ENCODE measurements at regions not wholly inside any gene's neighbourhood (a gene's known extent, or its start where the extent isn't known, plus 50 kb on each side); places are given as distances from the start of the nearest gene placed in this dataset.

- Histone ChIP-seq H3K4me1 (ENCODE audit: control insufficient read depth, insufficient read depth, low read length) (no peaks in the 10 kb centered on the region), H3K27me3 (ENCODE audit: control insufficient read depth, insufficient read depth) (no peaks in the 10 kb centered on the region), H3K27ac (ENCODE audit: low read length) (no peak overlapping the region), H3K9me3 (ENCODE audit: control insufficient read depth, low read length) (no peaks in the 10 kb centered on the region), H3K4me3 (ENCODE audit: low read length) (no peak overlapping the region)
- ATAC-seq: no peak
- intact Hi-C loops (cut with DNase I): no loop called here
- WGBS: 58% methylated on average over 6 of the region's 6 CpGs
- DNase-seq: no peak
Measured at GRCh38 chr11:80873310-80873999, 1432.6 kb upstream of the TENM4 start.

DNA sequence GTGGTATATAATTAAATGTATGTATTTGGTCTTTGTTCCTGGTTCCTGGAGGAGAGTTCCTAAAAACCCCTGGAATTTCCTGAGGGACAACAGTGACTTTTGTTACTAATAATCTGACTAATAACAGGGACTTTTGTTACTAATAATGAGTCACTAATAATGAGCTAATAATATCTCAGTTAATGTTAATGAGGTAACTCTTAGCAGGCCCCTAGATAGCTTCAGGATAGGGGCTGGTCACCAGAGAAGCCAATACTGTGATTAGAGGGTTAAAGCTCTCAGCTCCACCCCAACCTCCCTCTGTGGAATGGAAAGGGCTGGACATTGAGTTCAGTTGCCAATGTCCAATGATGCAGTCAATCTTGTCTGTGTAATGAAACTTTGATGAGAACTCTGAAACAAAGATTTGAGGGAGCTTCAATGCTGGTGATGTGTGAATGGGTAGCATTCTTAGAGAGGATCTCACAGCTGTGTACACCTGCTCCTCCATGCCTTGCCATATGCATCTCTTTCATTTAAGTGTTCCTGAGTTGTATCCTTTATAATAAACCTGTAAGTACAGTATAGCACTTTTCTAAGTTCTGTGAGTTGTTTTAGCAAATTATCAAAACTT is 1431.4 kb upstream of the TENM4 start:
- H3K27me3 ChIP-seq (ENCODE audit: control insufficient read depth, insufficient read depth): no peaks in the 10 kb centered on the region
- no peaks in the 10 kb centered on the region for H3K4me1 ChIP-seq (ENCODE audit: control insufficient read depth, insufficient read depth, low read length)
- ATAC-seq: no peak
- no peaks in the 10 kb centered on the region for H3K9me3 ChIP-seq (ENCODE audit: control insufficient read depth, low read length)
- no peak overlapping the region for H3K27ac ChIP-seq (ENCODE audit: low read length)
- H3K4me3 ChIP-seq (ENCODE audit: low read length): no peak overlapping the region
- intact Hi-C loops (cut with DNase I): no loop called here
- no peak for DNase-seq

GRCh38 chr11:80868831-80869230 is 1428.0 kb upstream of the TENM4 start:
- intact Hi-C loops (cut with DNase I): no loop called here
- 61% methylated on average over 1 of the region's 1 CpG for WGBS
- Histone ChIP-seq H3K9me3 (ENCODE audit: control insufficient read depth, low read length) (no peaks in the 10 kb centered on the region), H3K4me1 (ENCODE audit: control insufficient read depth, insufficient read depth, low read length) (no peaks in the 10 kb centered on the region), H3K4me3 (ENCODE audit: low read length) (no peak overlapping the region), H3K27me3 (ENCODE audit: control insufficient read depth, insufficient read depth) (no peaks in the 10 kb centered on the region), H3K27ac (ENCODE audit: low read length) (no peak overlapping the region)
- DNase-seq (no peak), ATAC-seq (no peak)

DNA sequence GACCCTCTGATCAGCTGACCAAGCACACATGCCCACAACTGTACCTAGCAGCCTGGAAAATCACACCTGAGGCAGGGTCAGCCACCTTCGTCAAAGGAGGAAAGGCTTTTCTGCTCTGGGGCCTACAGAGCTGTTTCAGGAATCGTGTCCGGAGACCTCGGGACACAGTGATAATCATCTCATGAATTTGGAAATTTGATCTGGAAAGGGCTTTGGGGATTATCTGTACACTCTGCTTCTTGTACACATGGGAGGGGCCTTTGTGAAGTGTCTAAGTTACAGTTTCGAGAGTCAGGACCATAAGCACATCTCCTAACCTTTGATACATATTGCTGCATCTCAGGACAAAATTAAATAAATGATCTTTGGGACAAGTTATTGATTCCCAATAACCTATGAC is 1421.2 kb upstream of the TENM4 start:
- 86% methylated on average over 5 of the region's 5 CpGs for WGBS

GRCh38 chr11:80861193-80861592 is 1420.4 kb upstream of the TENM4 start:
- intact Hi-C loops (cut with DNase I): no loop called here
- no peaks in the 10 kb centered on the region for H3K4me1 ChIP-seq (ENCODE audit: control insufficient read depth, insufficient read depth, low read length)
- no peak overlapping the region for H3K4me3 ChIP-seq (ENCODE audit: low read length)
- H3K27me3 ChIP-seq (ENCODE audit: control insufficient read depth, insufficient read depth): no peaks in the 10 kb centered on the region
- no peaks in the 10 kb centered on the region for H3K9me3 ChIP-seq (ENCODE audit: control insufficient read depth, low read length)
- DNase-seq (no peak), ATAC-seq (no peak)
- no peak overlapping the region for H3K27ac ChIP-seq (ENCODE audit: low read length)

More for the DNA sequence above, 1421.2 kb upstream of the TENM4 start:
- Histone ChIP-seq H3K4me1 (ENCODE audit: control insufficient read depth, insufficient read depth, low read length) (no peaks in the 10 kb centered on the region), H3K4me3 (ENCODE audit: low read length) (no peak overlapping the region), H3K27me3 (ENCODE audit: control insufficient read depth, insufficient read depth) (no peaks in the 10 kb centered on the region), H3K9me3 (ENCODE audit: control insufficient read depth, low read length) (no peaks in the 10 kb centered on the region), H3K27ac (ENCODE audit: low read length) (no peak overlapping the region)
- DNase-seq (no peak), ATAC-seq (no peak)
- intact Hi-C loops (cut with DNase I): no loop called here

DNA sequence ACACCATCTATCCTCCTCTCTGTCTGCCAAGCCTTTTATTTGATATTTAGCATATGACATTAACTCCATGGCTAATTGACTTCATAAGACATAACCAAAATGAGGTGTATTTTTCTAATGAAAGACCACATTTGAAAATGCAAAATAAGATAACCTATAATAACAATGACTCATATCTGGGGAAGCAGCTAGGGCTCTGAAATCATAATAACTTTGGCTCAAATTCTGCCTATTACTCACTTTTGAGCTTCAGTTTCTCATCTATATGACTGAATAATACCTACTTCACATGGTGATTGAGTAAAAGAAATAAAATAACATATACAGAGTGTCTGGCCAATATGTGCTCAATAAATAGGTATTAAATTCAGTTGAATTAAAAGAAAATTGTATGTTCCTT is 1419.8 kb upstream of the TENM4 start:
- Histone ChIP-seq H3K27me3 (ENCODE audit: control insufficient read depth, insufficient read depth) (no peaks in the 10 kb centered on the region), H3K4me3 (ENCODE audit: low read length) (no peak overlapping the region), H3K4me1 (ENCODE audit: control insufficient read depth, insufficient read depth, low read length) (no peaks in the 10 kb centered on the region), H3K27ac (ENCODE audit: low read length) (no peak overlapping the region), H3K9me3 (ENCODE audit: control insufficient read depth, low read length) (no peaks in the 10 kb centered on the region)
- ATAC-seq (no peak), DNase-seq (no peak)
- intact Hi-C loops (cut with DNase I): no loop called here

GRCh38 chr11:80856066-80856465 is 1415.2 kb upstream of the TENM4 start:
- Histone ChIP-seq H3K4me3 (ENCODE audit: low read length) (no peak overlapping the region), H3K27ac (ENCODE audit: low read length) (no peak overlapping the region), H3K27me3 (ENCODE audit: control insufficient read depth, insufficient read depth) (no peaks in the 10 kb centered on the region), H3K4me1 (ENCODE audit: control insufficient read depth, insufficient read depth, low read length) (no peaks in the 10 kb centered on the region), H3K9me3 (ENCODE audit: control insufficient read depth, low read length) (no peaks in the 10 kb centered on the region)
- 28% methylated on average over 1 of the region's 1 CpG for WGBS
- ATAC-seq: no peak
- DNase-seq: no peak
- intact Hi-C loops (cut with DNase I): no loop called here

DNA sequence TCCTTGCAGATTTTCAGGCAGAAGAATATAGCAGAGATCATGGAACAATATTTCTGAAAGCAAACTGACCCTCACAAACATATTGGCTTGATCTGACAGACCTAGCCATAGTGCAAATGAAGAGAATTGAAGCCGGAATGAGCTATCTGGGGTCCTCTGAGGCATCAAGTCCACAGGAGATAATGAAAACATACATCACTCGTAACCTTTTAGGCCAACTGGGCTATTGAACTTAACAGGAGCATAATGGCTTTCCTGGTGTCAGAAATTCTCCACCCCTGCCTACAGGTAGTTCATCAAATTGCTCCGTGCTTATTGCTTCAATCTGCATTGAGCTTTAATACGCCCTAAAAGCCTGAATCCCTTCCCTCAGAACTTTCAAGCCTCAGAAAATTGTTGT is 1414.6 kb upstream of the TENM4 start:
- H3K4me3 ChIP-seq (ENCODE audit: low read length): no peak overlapping the region
- intact Hi-C loops (cut with DNase I): no loop called here
- H3K27me3 ChIP-seq (ENCODE audit: control insufficient read depth, insufficient read depth): no peaks in the 10 kb centered on the region
- H3K27ac ChIP-seq (ENCODE audit: low read length): no peak overlapping the region
- no peaks in the 10 kb centered on the region for H3K4me1 ChIP-seq (ENCODE audit: control insufficient read depth, insufficient read depth, low read length)
- DNase-seq (no peak), ATAC-seq (no peak)
- WGBS: 85% methylated on average over 4 of the region's 4 CpGs
- no peaks in the 10 kb centered on the region for H3K9me3 ChIP-seq (ENCODE audit: control insufficient read depth, low read length)

- H3K27me3 ChIP-seq (ENCODE audit: control insufficient read depth, insufficient read depth): no peaks in the 10 kb centered on the region
- 85% methylated on average over 3 of the region's 3 CpGs for WGBS
Measured at GRCh38 chr11:80849253-80849652, 1408.4 kb upstream of the TENM4 start.

DNA sequence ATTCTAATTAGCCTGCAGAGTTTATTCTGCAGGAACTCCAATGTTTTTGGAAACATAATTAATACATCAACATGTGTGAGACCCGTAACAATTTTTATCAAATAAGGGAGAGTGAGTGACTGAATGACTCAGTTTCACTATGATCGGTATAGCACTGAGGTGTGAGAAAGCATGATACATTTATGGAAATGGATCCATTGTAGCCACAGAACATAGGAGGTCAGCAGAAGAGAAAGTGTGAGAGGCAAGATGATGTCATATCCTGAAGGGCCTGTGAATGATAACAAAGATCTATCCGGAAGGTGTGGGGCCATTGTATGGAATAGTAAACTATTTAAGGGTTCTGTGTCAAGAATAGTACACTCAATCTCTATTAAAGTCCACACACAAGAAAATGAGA is 1406.1 kb upstream of the TENM4 start:
- no peaks in the 10 kb centered on the region for H3K4me1 ChIP-seq (ENCODE audit: control insufficient read depth, insufficient read depth, low read length)
- no peak overlapping the region for H3K27ac ChIP-seq (ENCODE audit: low read length)
- intact Hi-C loops (cut with DNase I): no loop called here
- no peaks in the 10 kb centered on the region for H3K9me3 ChIP-seq (ENCODE audit: control insufficient read depth, low read length)
- DNase-seq (no peak), ATAC-seq (no peak)
- no peaks in the 10 kb centered on the region for H3K27me3 ChIP-seq (ENCODE audit: control insufficient read depth, insufficient read depth)
- 67% methylated on average over 3 of the region's 3 CpGs for WGBS
- no peak overlapping the region for H3K4me3 ChIP-seq (ENCODE audit: low read length)

More at GRCh38 chr11:80849253-80849652, 1408.4 kb upstream of the TENM4 start:
- no peak for ATAC-seq
- H3K9me3 ChIP-seq (ENCODE audit: control insufficient read depth, low read length): no peaks in the 10 kb centered on the region
- no peaks in the 10 kb centered on the region for H3K4me1 ChIP-seq (ENCODE audit: control insufficient read depth, insufficient read depth, low read length)
- DNase-seq: no peak
- H3K27ac ChIP-seq (ENCODE audit: low read length): no peak overlapping the region
- intact Hi-C loops (cut with DNase I): no loop called here
- H3K4me3 ChIP-seq (ENCODE audit: low read length): no peak overlapping the region

DNA sequence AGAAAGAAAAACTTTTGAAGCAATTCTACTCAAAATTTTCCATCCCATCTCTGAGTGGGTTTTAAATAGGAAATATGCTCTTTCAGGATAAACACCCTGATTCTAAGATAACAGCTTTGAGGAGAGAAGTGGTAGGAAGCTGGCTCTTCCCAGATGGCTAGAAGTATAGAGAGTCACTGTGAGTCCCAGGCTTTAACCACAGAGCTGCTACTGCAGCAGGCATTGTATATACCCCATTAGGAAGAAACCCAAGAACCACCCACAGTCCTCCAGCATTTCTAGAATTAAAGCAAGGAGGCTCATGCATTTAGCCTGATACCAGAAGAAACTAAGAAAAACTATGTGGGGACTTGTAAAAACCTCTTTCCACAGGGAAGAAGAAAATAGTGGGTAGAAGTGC is 1405.6 kb upstream of the TENM4 start:
- intact Hi-C loops (cut with DNase I): no loop called here
- Histone ChIP-seq H3K9me3 (ENCODE audit: control insufficient read depth, low read length) (no peaks in the 10 kb centered on the region), H3K4me3 (ENCODE audit: low read length) (no peak overlapping the region), H3K4me1 (ENCODE audit: control insufficient read depth, insufficient read depth, low read length) (no peaks in the 10 kb centered on the region), H3K27ac (ENCODE audit: low read length) (no peak overlapping the region), H3K27me3 (ENCODE audit: control insufficient read depth, insufficient read depth) (no peaks in the 10 kb centered on the region)
- DNase-seq (no peak), ATAC-seq (no peak)
